Liver (tissue), 8 donors: ENCODE measurements at regions not wholly inside any gene's neighbourhood (a gene's known extent, or its start where the extent isn't known, plus 50 kb on each side); places are given as distances from the start of the nearest gene placed in this dataset.

Experiments
- DNase-seq: peaks from one replicate; pipeline ENCODE4 v3.0.0-alpha.2; 2017; ENCODE audit warnings: low spot score
- H3K27ac ChIP-seq, 2 donors: one replicate each; pipeline ENCODE4 v1.7.0; 2013; ENCODE audit warnings: inconsistent platforms in 2 of 2, low read length in 2 of 2, control low read depth in 1 of 2, low read depth in 1 of 2, mild to moderate bottlenecking in 1 of 2
- H3K27me3 ChIP-seq, 4 donors: one replicate each; pipeline versions ENCODE4 v1.6.1 to v1.7.0; 2013; ENCODE audit warnings: low read length in 3 of 4, inconsistent platforms in 1 of 4, mild to moderate bottlenecking in 1 of 4, moderate library complexity in 1 of 4; ENCODE audit not compliant: control insufficient read depth in 4 of 4, insufficient read depth in 4 of 4
- H3K36me3 ChIP-seq, 4 donors: one replicate each; pipeline versions ENCODE4 v1.6.1 to v1.7.0; 2013; ENCODE audit warnings: low read length in 3 of 4, mild to moderate bottlenecking in 3 of 4, low read depth in 1 of 4, moderate library complexity in 1 of 4; ENCODE audit not compliant: control insufficient read depth in 4 of 4, insufficient read depth in 3 of 4
- H3K4me1 ChIP-seq, 4 donors: one replicate each; pipeline versions ENCODE4 v1.6.1 to v1.7.0; 2013; ENCODE audit warnings: low read length in 3 of 4, mild to moderate bottlenecking in 3 of 4, moderate library complexity in 1 of 4; ENCODE audit not compliant: control insufficient read depth in 4 of 4, insufficient read depth in 4 of 4
- H3K4me3 ChIP-seq, 3 donors: one replicate each; pipeline versions ENCODE4 v1.6.1 to v1.7.0; 2013; ENCODE audit warnings: low read length in 3 of 3, control low read depth in 1 of 3, low read depth in 1 of 3, mild to moderate bottlenecking in 1 of 3
- H3K9ac ChIP-seq, 2 donors: one replicate each; pipeline ENCODE4 v1.7.0; 2013; ENCODE audit warnings: low read length in 2 of 2, mild to moderate bottlenecking in 2 of 2, moderate library complexity in 2 of 2, control low read depth in 1 of 2, low read depth in 1 of 2
- H3K9me3 ChIP-seq, 4 donors: one replicate each; pipeline versions ENCODE4 v1.6.1 to v1.7.0; 2013; ENCODE audit warnings: low read length in 3 of 4; ENCODE audit not compliant: control insufficient read depth in 4 of 4
- ATF3 ChIP-seq: IDR thresholded peaks from 2 replicates; pipeline ENCODE4 v1.6.1; 2016; ENCODE audit warnings: antibody characterized with exemption
- CTCF ChIP-seq: fragments of 150-350 bp; IDR thresholded peaks from 2 replicates; pipeline ENCODE4 v1.5.1; 2017; ENCODE audit warnings: improper control_type of control experiment, low read depth, low read length; ENCODE audit not compliant: missing input control
- EGR1 ChIP-seq, 2 donors: IDR thresholded peaks; 2 replicates each; pipeline ENCODE4 v1.6.1; 2016 to 2018; ENCODE audit warnings: antibody characterized with exemption in 2 of 2, low read depth in 2 of 2
- FOXA1 ChIP-seq: IDR thresholded peaks from 2 replicates; pipeline ENCODE4 v1.6.1; 2016; ENCODE audit warnings: antibody characterized with exemption
- FOXA2 ChIP-seq: IDR thresholded peaks from 2 replicates; pipeline ENCODE4 v1.6.1; 2016; ENCODE audit warnings: antibody characterized with exemption
- GABPA ChIP-seq, 2 donors: IDR thresholded peaks in 1 of 2; conservative IDR thresholded peaks in 1 of 2; 2 replicates each; pipeline ENCODE4 v1.6.1; 2016; ENCODE audit warnings: antibody characterized with exemption in 2 of 2, mild to moderate bottlenecking in 1 of 2, moderate library complexity in 1 of 2
- HNF4A ChIP-seq, 2 donors: conservative IDR thresholded peaks; 2 replicates each; pipeline ENCODE4 v1.6.1; 2016; ENCODE audit warnings: antibody characterized with exemption in 2 of 2, mild to moderate bottlenecking in 2 of 2
- HNF4G ChIP-seq: IDR thresholded peaks from 2 replicates; pipeline ENCODE4 v1.6.1; 2016; ENCODE audit warnings: antibody characterized with exemption
- JUND ChIP-seq, 2 donors: IDR thresholded peaks; 2 replicates each; pipeline ENCODE4 v1.6.1; 2016; ENCODE audit warnings: antibody characterized with exemption in 2 of 2
- MAX ChIP-seq: IDR thresholded peaks from 2 replicates; pipeline ENCODE4 v1.6.1; 2016; ENCODE audit warnings: antibody characterized with exemption
- NR2F2 ChIP-seq: IDR thresholded peaks from 2 replicates; pipeline ENCODE4 v1.6.1; 2016; ENCODE audit warnings: antibody characterized with exemption
- RAD21 ChIP-seq, 2 donors: IDR thresholded peaks; 2 replicates each; pipeline ENCODE4 v1.6.1; 2016; ENCODE audit warnings: antibody characterized with exemption in 2 of 2, mild to moderate bottlenecking in 2 of 2
- REST ChIP-seq: IDR thresholded peaks from 2 replicates; pipeline ENCODE4 v1.6.1; 2016; ENCODE audit warnings: antibody characterized with exemption, mild to moderate bottlenecking
- RXRA ChIP-seq, 2 donors: IDR thresholded peaks; 2 replicates each; pipeline ENCODE4 v1.6.1; 2017 to 2018; ENCODE audit warnings: antibody characterized with exemption in 2 of 2, mild to moderate bottlenecking in 1 of 2
- TAF1 ChIP-seq: conservative IDR thresholded peaks from 2 replicates; pipeline ENCODE4 v1.6.1; 2016; ENCODE audit warnings: antibody characterized with exemption, mild to moderate bottlenecking
- ZBTB33 ChIP-seq: IDR thresholded peaks from 2 replicates; pipeline ENCODE4 v1.6.1; 2016; ENCODE audit warnings: antibody characterized with exemption
- WGBS: extraction: QIAGEN DNeasy Blood & Tissue Kit; methylation state at CpG from one replicate; pipeline ENCODE4 v1.1.7; 2013; 5-methylcytosine and 5-hydroxymethylcytosine counted together
- donor health status: healthy.
- donor health status: healthy.
- donor health status: healthy.
- donor health status: healthy.
- donor health status: healthy.

GRCh38 chr4:59222221-59222620 lies 1977.9 kb upstream of the ADGRL3 start (continued):
- TF ChIP-seq ZBTB33 (no peak), ATF3 (no peak), GABPA (IDR thresholded peaks at IDR 0.05 in 1 of 2, conservative IDR thresholded peaks at IDR 0.05 in 1 of 2) (no peak), RAD21 (IDR thresholded peaks at IDR 0.05) (no peak), HNF4A (conservative IDR thresholded peaks at IDR 0.05) (no peak), HNF4G (no peak), FOXA1 (no peak)

- Histone ChIP-seq H3K9me3 (no peaks in the 10 kb centered on the region), H3K36me3 (no peaks in the 10 kb centered on the region), H3K9ac (no peak overlapping the region), H3K4me3 (no peak overlapping the region), H3K27me3 (peaks cover 0 to 6% (median 0%) of the 10 kb centered on the region in 4 donors), H3K27ac (no peak overlapping the region), H3K4me1 (no peaks in the 10 kb centered on the region)
- TF ChIP-seq FOXA1 = no peak
- TF ChIP-seq RAD21 (IDR thresholded peaks at IDR 0.05) = no peak
- no peak for TF ChIP-seq TAF1
- TF ChIP-seq RXRA (IDR thresholded peaks at IDR 0.05) = no peak
- no peak for TF ChIP-seq FOXA2
- WGBS = 33% methylated on average over 2 of the region's 2 CpGs
- DNase-seq = no peak
Measured at GRCh38 chr4:59223292-59223941, 1976.7 kb upstream of the ADGRL3 start.

- Histone ChIP-seq H3K4me1 (no peaks in the 10 kb centered on the region), H3K27ac (no peak overlapping the region), H3K9ac (no peak overlapping the region), H3K4me3 (no peak overlapping the region), H3K9me3 (peaks cover 0 to 5% (median 0%) of the 10 kb centered on the region in 4 donors), H3K27me3 (no peaks in the 10 kb centered on the region), H3K36me3 (no peaks in the 10 kb centered on the region)
- no peak for DNase-seq
- 53% methylated on average over 3 of the region's 3 CpGs for WGBS
- TF ChIP-seq JUND (IDR thresholded peaks at IDR 0.05) (no peak), ZBTB33 (no peak), TAF1 (no peak), REST (no peak), NR2F2 (no peak), FOXA2 (no peak), RXRA (IDR thresholded peaks at IDR 0.05) (no peak), CTCF (no peak), MAX (no peak), EGR1 (IDR thresholded peaks at IDR 0.05; ENCODE audit: low read depth in 2 of 2) (no peak), HNF4G (no peak)
Measured at GRCh38 chr4:59238212-59238611, 1961.9 kb upstream of the ADGRL3 start.
